Body of pancreas (tissue), 4 donors: ENCODE measurements at regions not wholly inside any gene's neighbourhood (a gene's known extent, or its start where the extent isn't known, plus 50 kb on each side); places are given as distances from the start of the nearest gene placed in this dataset.

ENCODE experiments used
- CTCF ChIP-seq, 7 experiments: fragments of 450-650 bp in 4 of 7; fragments of 200-600 bp in 3 of 7; sonication (generic) in 3 of 7; IDR thresholded peaks; one replicate each; pipeline ENCODE4 v1.5.1; 2016 to 2019; ENCODE audit warnings: antibody characterized with exemption in 7 of 7
- POLR2A ChIP-seq, 3 donors: fragments of 450-650 bp; IDR thresholded peaks; one replicate each; pipeline ENCODE4 v1.6.1; 2016; ENCODE audit warnings: antibody characterized with exemption in 3 of 3, mild to moderate bottlenecking in 2 of 3

DNA sequence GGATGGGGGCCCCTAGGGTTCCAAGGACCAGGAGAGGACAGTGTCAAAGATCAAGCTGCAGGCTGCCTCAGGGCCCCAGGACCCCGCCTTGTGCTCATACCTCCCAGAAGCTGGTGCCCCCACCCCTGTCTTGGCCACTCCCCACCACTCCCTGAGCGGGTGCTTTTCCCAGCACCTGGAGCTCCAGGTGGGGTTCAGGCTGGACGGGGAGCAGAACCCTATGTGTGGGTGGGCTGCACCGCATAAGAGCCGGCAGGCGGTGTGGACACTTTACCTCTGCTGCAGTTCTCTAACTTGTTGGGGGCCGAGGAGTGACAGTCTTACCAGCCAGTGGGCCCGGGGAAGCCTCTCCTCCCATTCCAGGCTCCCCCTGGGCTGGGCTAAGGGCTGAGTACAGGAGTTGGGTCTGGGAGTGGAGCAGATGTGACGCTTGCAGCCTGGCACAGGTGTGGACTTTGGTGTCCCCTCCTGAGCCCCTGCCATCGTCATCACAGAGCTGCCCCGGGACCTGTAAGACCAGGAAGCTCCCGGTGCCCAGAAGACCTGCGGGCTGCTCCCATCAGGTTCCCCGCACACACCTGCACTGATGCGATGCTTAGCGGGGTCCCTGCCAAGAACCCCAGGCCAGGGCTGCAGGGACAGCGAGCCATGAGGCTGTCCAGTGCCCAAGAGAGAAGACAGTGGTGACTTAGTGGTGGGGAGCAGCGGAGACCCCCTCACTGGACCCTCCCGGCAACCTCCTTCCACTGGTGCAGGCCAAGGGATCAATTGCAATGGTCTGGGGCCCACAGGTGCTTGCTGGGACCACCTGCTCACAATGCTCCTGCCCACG is 674.5 kb downstream of the BRD1 start:
- no peak for TF ChIP-seq CTCF (IDR thresholded peaks at IDR 0.05)
- TF ChIP-seq POLR2A (IDR thresholded peaks at IDR 0.05), result no peak
